ENCODE measurements at regions not wholly inside any gene's neighbourhood (a gene's known extent, or its start where the extent isn't known, plus 50 kb on each side); places are given as distances from the start of the nearest gene placed in this dataset.

DNA sequence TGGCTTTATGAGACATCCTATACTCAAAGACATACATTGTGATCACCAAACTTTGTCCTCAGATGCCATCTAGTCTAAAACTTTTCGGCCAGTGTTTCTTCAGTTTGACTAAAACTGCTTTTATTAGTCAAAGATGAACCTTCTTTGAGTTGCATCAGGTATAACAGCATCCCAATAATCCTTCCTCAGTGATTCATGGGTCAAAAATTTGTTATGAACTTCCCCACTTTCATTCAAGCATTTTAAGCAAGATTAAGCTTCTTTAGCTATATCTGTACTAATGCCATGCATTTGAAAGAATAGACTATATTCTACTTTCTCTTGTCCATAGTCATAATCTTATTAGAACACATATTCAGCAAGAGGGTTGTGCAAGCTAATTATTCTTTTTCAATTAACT is 1070.4 kb upstream of the ADGRL3 start:
- Histone ChIP-seq H3K36me3 (no peaks in the 10 kb centered on the region), H3K4me3 (no peak overlapping the region), H3K9me3 (no peaks in the 10 kb centered on the region), H3K4me1 (no peaks in the 10 kb centered on the region), H3K27ac (no peak overlapping the region), H3K27me3 (no peaks in the 10 kb centered on the region)
- WGBS, 5 donors, result 27 to 52% (median 38%) methylated on average over 1 of the region's 1 CpG
- DNase-seq, result no peak
- intact Hi-C loops (cut with DNase I; ENCODE audit: low total_unique reads), result no loop called here
- TF ChIP-seq EP300 (IDR thresholded peaks at IDR 0.05), result no peak
- TF ChIP-seq, protein P1, sequence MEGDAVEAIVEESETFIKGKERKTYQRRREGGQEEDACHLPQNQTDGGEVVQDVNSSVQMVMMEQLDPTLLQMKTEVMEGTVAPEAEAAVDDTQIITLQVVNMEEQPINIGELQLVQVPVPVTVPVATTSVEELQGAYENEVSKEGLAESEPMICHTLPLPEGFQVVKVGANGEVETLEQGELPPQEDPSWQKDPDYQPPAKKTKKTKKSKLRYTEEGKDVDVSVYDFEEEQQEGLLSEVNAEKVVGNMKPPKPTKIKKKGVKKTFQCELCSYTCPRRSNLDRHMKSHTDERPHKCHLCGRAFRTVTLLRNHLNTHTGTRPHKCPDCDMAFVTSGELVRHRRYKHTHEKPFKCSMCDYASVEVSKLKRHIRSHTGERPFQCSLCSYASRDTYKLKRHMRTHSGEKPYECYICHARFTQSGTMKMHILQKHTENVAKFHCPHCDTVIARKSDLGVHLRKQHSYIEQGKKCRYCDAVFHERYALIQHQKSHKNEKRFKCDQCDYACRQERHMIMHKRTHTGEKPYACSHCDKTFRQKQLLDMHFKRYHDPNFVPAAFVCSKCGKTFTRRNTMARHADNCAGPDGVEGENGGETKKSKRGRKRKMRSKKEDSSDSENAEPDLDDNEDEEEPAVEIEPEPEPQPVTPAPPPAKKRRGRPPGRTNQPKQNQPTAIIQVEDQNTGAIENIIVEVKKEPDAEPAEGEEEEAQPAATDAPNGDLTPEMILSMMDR (IDR thresholded peaks at IDR 0.05), result no peak
- TF ChIP-seq POLR2A (IDR thresholded peaks at IDR 0.05), result no peak
- no peak for TF ChIP-seq POLR2AphosphoS5 (IDR thresholded peaks at IDR 0.05)

DNA sequence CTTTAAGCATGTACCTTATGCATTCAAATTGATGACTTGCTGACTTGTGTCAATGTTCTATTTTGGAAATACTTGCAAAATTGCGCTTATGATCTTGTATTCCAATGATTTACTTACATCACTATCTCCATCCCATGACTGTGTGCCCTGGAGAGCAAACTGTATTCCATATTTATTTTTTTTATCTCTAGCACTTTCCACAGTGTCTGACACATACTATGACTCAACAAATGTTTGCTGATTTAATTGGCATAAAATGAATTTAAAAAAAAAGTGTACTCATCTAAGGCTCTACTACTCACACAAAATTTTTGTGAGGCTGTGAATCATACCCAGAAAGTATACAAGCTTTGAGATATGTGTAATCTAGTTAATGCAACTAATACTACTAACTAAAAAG is 1066.8 kb upstream of the ADGRL3 start:
- H3K4me1 ChIP-seq, result no peaks in the 10 kb centered on the region
- no peaks in the 10 kb centered on the region for H3K36me3 ChIP-seq
- TF ChIP-seq EP300 (IDR thresholded peaks at IDR 0.05), result no peak
- no peak for TF ChIP-seq POLR2A (IDR thresholded peaks at IDR 0.05)
- no peak for TF ChIP-seq POLR2AphosphoS5 (IDR thresholded peaks at IDR 0.05)
- TF ChIP-seq, protein P1 (IDR thresholded peaks at IDR 0.05), result no peak
- no peak overlapping the region for H3K4me3 ChIP-seq
- H3K27ac ChIP-seq, result no peak overlapping the region
- no peak for DNase-seq
- no peaks in the 10 kb centered on the region for H3K9me3 ChIP-seq
- 68 to 86% (median 79%) methylated on average over 1 of the region's 1 CpG for WGBS, 5 donors
- no peaks in the 10 kb centered on the region for H3K27me3 ChIP-seq
- intact Hi-C loops (cut with DNase I; ENCODE audit: low total_unique reads), result no loop called here

DNA sequence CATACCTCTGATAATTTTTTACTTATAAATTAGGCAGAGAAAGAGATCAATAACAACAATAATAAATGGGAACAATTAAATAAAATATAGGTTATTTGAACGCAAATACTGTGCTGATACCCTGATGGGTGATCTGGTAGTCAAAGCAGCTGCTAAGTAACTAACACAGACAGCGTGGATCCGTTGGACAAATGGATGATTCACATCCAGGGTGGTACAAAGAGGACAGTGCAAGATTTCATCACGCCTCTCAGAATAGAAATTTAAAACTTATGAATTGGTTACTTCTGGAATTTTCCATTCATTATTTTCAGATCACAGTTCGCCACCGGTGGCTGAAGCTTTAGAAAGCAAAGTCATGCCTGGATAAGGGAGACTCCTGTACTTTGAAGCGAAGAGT is 1066.0 kb upstream of the ADGRL3 start:
- Histone ChIP-seq H3K4me3 (no peak overlapping the region), H3K9me3 (no peaks in the 10 kb centered on the region), H3K27ac (no peak overlapping the region), H3K4me1 (no peaks in the 10 kb centered on the region), H3K27me3 (no peaks in the 10 kb centered on the region), H3K36me3 (no peaks in the 10 kb centered on the region)
- TF ChIP-seq EP300 (IDR thresholded peaks at IDR 0.05), result no peak
- TF ChIP-seq POLR2AphosphoS5 (IDR thresholded peaks at IDR 0.05), result no peak
- TF ChIP-seq, protein P1 (IDR thresholded peaks at IDR 0.05), result no peak
- no peak for TF ChIP-seq POLR2A (IDR thresholded peaks at IDR 0.05)
- no peak for DNase-seq
- WGBS, 5 donors, result 85 to 92% (median 88%) methylated on average over 7 of the region's 7 CpGs
- intact Hi-C loops (cut with DNase I; ENCODE audit: low total_unique reads), result no loop called here

DNA sequence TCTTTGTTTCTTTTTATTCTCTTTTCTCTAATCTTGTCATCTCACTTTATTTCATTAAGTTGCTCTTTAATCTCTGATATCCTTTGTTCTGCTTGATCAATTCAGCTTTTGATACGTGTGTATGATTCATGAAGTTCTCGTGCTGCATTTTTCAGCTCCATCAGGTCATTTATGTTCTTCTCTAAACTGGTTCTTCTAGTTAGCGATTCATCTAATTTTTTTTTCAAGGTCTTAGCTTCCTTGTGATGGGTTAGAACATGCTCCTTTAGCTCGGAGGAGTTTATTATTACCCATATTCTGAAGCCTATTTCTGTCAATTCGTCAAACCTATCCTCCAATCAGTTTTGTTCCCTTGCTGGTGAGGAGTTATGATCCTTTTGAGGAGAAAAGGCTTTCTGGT is 1045.0 kb upstream of the ADGRL3 start:
- no peak for DNase-seq
- no peaks in the 10 kb centered on the region for H3K27me3 ChIP-seq
- WGBS, 5 donors, result 82 to 92% (median 88%) methylated on average over 5 of the region's 5 CpGs
- no peak overlapping the region for H3K27ac ChIP-seq
- intact Hi-C loops (cut with DNase I; ENCODE audit: low total_unique reads), result no loop called here
- H3K4me1 ChIP-seq, result no peaks in the 10 kb centered on the region
- no peak overlapping the region for H3K4me3 ChIP-seq
- peaks cover 0 to 36% (median 9%) of the 10 kb centered on the region in 4 donors for H3K9me3 ChIP-seq
- no peaks in the 10 kb centered on the region for H3K36me3 ChIP-seq
- TF ChIP-seq POLR2A (IDR thresholded peaks at IDR 0.05) (no peak), EP300 (IDR thresholded peaks at IDR 0.05) (no peak), POLR2AphosphoS5 (IDR thresholded peaks at IDR 0.05) (no peak)
- TF ChIP-seq, protein P1 (IDR thresholded peaks at IDR 0.05), result no peak
